H9 (cell line): ENCODE measurements at regions not wholly inside any gene's neighbourhood (a gene's known extent, or its start where the extent isn't known, plus 50 kb on each side); places are given as distances from the start of the nearest gene placed in this dataset.
A peak's percentile ranks its signal among the peaks of the same experiment; 100 is the strongest.

Source experiments
- DNase-seq: peaks from one replicate; pipeline ENCODE4 v3.0.0-alpha.2; 2017
- H2AFZ ChIP-seq: one replicate; pipeline ENCODE4 v1.6.1; 2013; ENCODE audit warnings: mild to moderate bottlenecking, low read length, control low read depth, moderate library complexity
- H2AK5ac ChIP-seq: 2 replicates; pipeline ENCODE4 v1.6.1; 2013; ENCODE audit warnings: low read length, control low read depth, mixed read lengths; ENCODE audit not compliant: insufficient read length
- H2BK120ac ChIP-seq: one replicate; pipeline ENCODE4 v1.6.1; 2013; ENCODE audit warnings: low read depth, mild to moderate bottlenecking, low read length, control low read depth, inconsistent platforms; ENCODE audit not compliant: poor library complexity, severe bottlenecking
- H2BK12ac ChIP-seq: 2 replicates; pipeline ENCODE4 v1.6.1; 2013; ENCODE audit warnings: low read length, control low read depth, mixed read lengths, low read depth; ENCODE audit not compliant: insufficient read length
- H2BK15ac ChIP-seq: 2 replicates; pipeline ENCODE4 v1.6.1; 2013; ENCODE audit warnings: low read depth, low read length, control low read depth
- H2BK20ac ChIP-seq: one replicate; pipeline ENCODE4 v1.6.1; 2013; ENCODE audit warnings: low read depth, mild to moderate bottlenecking, low read length, control low read depth, inconsistent platforms; ENCODE audit not compliant: poor library complexity, severe bottlenecking
- H2BK5ac ChIP-seq: 2 replicates; pipeline ENCODE4 v1.6.1; 2013; ENCODE audit warnings: low read length, control low read depth, mixed read lengths; ENCODE audit not compliant: insufficient read length
- H3K14ac ChIP-seq: 2 replicates; pipeline ENCODE4 v1.6.1; 2013; ENCODE audit warnings: low read length, control low read depth; ENCODE audit not compliant: insufficient read depth
- H3K18ac ChIP-seq: 2 replicates; pipeline ENCODE4 v1.6.1; 2013; ENCODE audit warnings: low read depth, mild to moderate bottlenecking, mixed read lengths, low read length, control low read depth; ENCODE audit not compliant: insufficient read length
- H3K23ac ChIP-seq: 2 replicates; pipeline ENCODE4 v1.6.1; 2013; ENCODE audit warnings: low read length, control low read depth, mixed read lengths, low read depth; ENCODE audit not compliant: insufficient read length
- H3K23me2 ChIP-seq: 2 replicates; pipeline ENCODE4 v1.6.1; 2013; ENCODE audit warnings: low read depth, mild to moderate bottlenecking, mixed read lengths, low read length, control low read depth; ENCODE audit not compliant: insufficient read length, poor library complexity, severe bottlenecking
- H3K27ac ChIP-seq: 2 replicates; pipeline ENCODE4 v1.5.1; 2013; ENCODE audit warnings: low read length, control low read depth, mixed read lengths, low read depth; ENCODE audit not compliant: insufficient read length
- H3K27me3 ChIP-seq: 2 replicates; pipeline ENCODE4 v1.6.1; 2013; ENCODE audit warnings: low read length, control low read depth, inconsistent platforms; ENCODE audit not compliant: insufficient read depth
- H3K4ac ChIP-seq: 2 replicates; pipeline ENCODE4 v1.6.1; 2013; ENCODE audit warnings: low read depth, mild to moderate bottlenecking, control low read depth, inconsistent platforms, low read length, moderate library complexity
- H3K4me1 ChIP-seq: 2 replicates; pipeline ENCODE4 v1.6.1; 2013; ENCODE audit warnings: low read length, control low read depth, inconsistent platforms; ENCODE audit not compliant: insufficient read depth
- H3K4me2 ChIP-seq: 2 replicates; pipeline ENCODE4 v1.6.1; 2013; ENCODE audit warnings: low read length, control low read depth, mixed read lengths; ENCODE audit not compliant: insufficient read length, insufficient read depth
- H3K56ac ChIP-seq: 2 replicates; pipeline ENCODE4 v1.6.1; 2013; ENCODE audit warnings: low read depth, mild to moderate bottlenecking, mixed read lengths, low read length, control low read depth; ENCODE audit not compliant: insufficient read length
- H3K79me1 ChIP-seq: 2 replicates; pipeline ENCODE4 v1.6.1; 2013; ENCODE audit warnings: low read depth, mild to moderate bottlenecking, moderate library complexity, low read length, control low read depth, inconsistent platforms; ENCODE audit not compliant: insufficient read depth, poor library complexity, severe bottlenecking
- H3K79me2 ChIP-seq: 2 replicates; pipeline ENCODE4 v1.6.1; 2013; ENCODE audit warnings: low read length, control low read depth, inconsistent platforms; ENCODE audit not compliant: insufficient read depth
- H3K9ac ChIP-seq: 2 replicates; pipeline ENCODE4 v1.6.1; 2013; ENCODE audit warnings: low read length, control low read depth, mixed read lengths; ENCODE audit not compliant: insufficient read length; ENCODE audit errors: extremely low read depth
- H3K9me3 ChIP-seq: one replicate; pipeline ENCODE4 v1.6.1; 2013; ENCODE audit warnings: low read depth, low read length, inconsistent platforms; ENCODE audit not compliant: control insufficient read depth
- H3T11ph ChIP-seq: one replicate; pipeline ENCODE4 v1.6.1; 2013; ENCODE audit warnings: mild to moderate bottlenecking, low read length, control low read depth, inconsistent platforms
- H4K20me1 ChIP-seq: one replicate; pipeline ENCODE4 v1.6.1; 2013; ENCODE audit not compliant: control insufficient read depth, insufficient read length, insufficient read depth
- H4K5ac ChIP-seq: 2 replicates; pipeline ENCODE4 v1.6.1; 2013; ENCODE audit warnings: low read depth, mild to moderate bottlenecking, mixed read lengths, low read length, control low read depth; ENCODE audit not compliant: insufficient read length
- H4K8ac ChIP-seq: replicated peaks from 2 replicates; pipeline ENCODE4 v1.6.1; 2013; ENCODE audit warnings: low read length, control low read depth, mixed read lengths, low read depth; ENCODE audit not compliant: insufficient read length
- H4K91ac ChIP-seq: 2 replicates; pipeline ENCODE4 v1.6.1; 2013; ENCODE audit warnings: low read depth, mild to moderate bottlenecking, moderate library complexity, mixed read lengths, low read length, control low read depth; ENCODE audit not compliant: insufficient read length
- H3K27ac Mint-ChIP-seq, 3 experiments: 2 replicates in 2 of 3; 3 replicates in 1 of 3; pipeline ENCODE4 v1.8.0; 2020 to 2021; ENCODE audit warnings: mixed read lengths in 3 of 3, mild to moderate bottlenecking in 1 of 3, moderate library complexity in 1 of 3
- H3K27me3 Mint-ChIP-seq: 2 replicates; pipeline ENCODE4 v1.8.0; 2021; ENCODE audit warnings: low read depth, mild to moderate bottlenecking, moderate library complexity, mixed read lengths
- H3K36me3 Mint-ChIP-seq, 3 experiments: 2 replicates in 2 of 3; 3 replicates in 1 of 3; pipeline ENCODE4 v1.8.0; 2020 to 2021; ENCODE audit warnings: low read depth in 3 of 3, mixed read lengths in 3 of 3; ENCODE audit not compliant: insufficient read depth in 1 of 3
- H3K4me1 Mint-ChIP-seq, 2 experiments: 2 replicates each; pipeline ENCODE4 v1.8.0; 2020; ENCODE audit warnings: mixed read lengths in 2 of 2
- H3K4me3 Mint-ChIP-seq, 2 experiments: 2 replicates in 1 of 2; 3 replicates in 1 of 2; pipeline ENCODE4 v1.8.0; 2020 to 2021; ENCODE audit warnings: mild to moderate bottlenecking in 2 of 2, mixed read lengths in 2 of 2, moderate library complexity in 1 of 2
- H3K9me3 Mint-ChIP-seq, 2 experiments: 2 replicates in 1 of 2; 3 replicates in 1 of 2; pipeline ENCODE4 v1.8.0; 2020; ENCODE audit warnings: mild to moderate bottlenecking in 2 of 2, mixed read lengths in 2 of 2, moderate library complexity in 1 of 2
- CTCF ChIP-seq: fragments of 200-600 bp; sonication (generic); conservative IDR thresholded peaks from 3 replicates; pipeline ENCODE4 v1.8.0; 2021; ENCODE audit warnings: antibody characterized with exemption, mild to moderate bottlenecking
- WGBS: extraction: QIAGEN DNeasy Blood & Tissue Kit; methylation state at CpG from one replicate; pipeline ENCODE4 v1.1.7; 2013; ENCODE audit warnings: missing lambda C conversion rate, low lambda C conversion rate, mixed read lengths; ENCODE audit not compliant: insufficient read length; ENCODE audit errors: extremely low coverage; 5-methylcytosine and 5-hydroxymethylcytosine counted together

GRCh38 chr9:19935422-19935821 is 146.6 kb upstream of the SLC24A2 start:
- H3K79me2 ChIP-seq: no peaks in the 10 kb centered on the region
- no peaks in the 10 kb centered on the region for H3K79me1 ChIP-seq
- no peak overlapping the region for H3K27ac ChIP-seq
- no peaks in the 10 kb centered on the region; the same call in 1 of the 2 replicates for H3K27me3 ChIP-seq
- no peak overlapping the region for H3K23ac ChIP-seq
- H3K4me1 Mint-ChIP-seq: peaks cover 14 to 21% of the 10 kb centered on the region in 2 experiments
- no peak for DNase-seq
- H3T11ph ChIP-seq: no peak overlapping the region
- H2BK15ac ChIP-seq: no peak overlapping the region
- H2BK5ac ChIP-seq: no peak overlapping the region
- no peak overlapping the region for H3K56ac ChIP-seq
- H3K23me2 ChIP-seq: no peaks in the 10 kb centered on the region
- no CpG with 5 or more reads among the region's 4 CpGs for WGBS
- no peak overlapping the region for H4K8ac ChIP-seq
- no peak overlapping the region for H2AFZ ChIP-seq
- no peak overlapping the region for H3K18ac ChIP-seq
- H2BK12ac ChIP-seq: no peak overlapping the region
- peaks cover 4% of the 10 kb centered on the region; the same call in 1 of the 2 replicates for H3K4me1 ChIP-seq
- H4K91ac ChIP-seq: no peak overlapping the region
- H2BK20ac ChIP-seq: no peak overlapping the region
- no peak overlapping the region for H3K4ac ChIP-seq
- no peak overlapping the region for H4K5ac ChIP-seq
- H3K27ac Mint-ChIP-seq: no peak overlapping the region
- H3K27me3 Mint-ChIP-seq: peaks cover 31% of the 10 kb centered on the region
- no peaks in the 10 kb centered on the region for H3K9me3 ChIP-seq
- no peaks in the 10 kb centered on the region for H3K9me3 Mint-ChIP-seq
- H3K4me2 ChIP-seq: no peak overlapping the region
- peak overlapping the region in 1 of 2 experiments; percentile 9; a peak in 1 of 5 replicates for H3K4me3 Mint-ChIP-seq
- no peaks in the 10 kb centered on the region for H4K20me1 ChIP-seq
- no peak overlapping the region for H3K9ac ChIP-seq
- H2AK5ac ChIP-seq: no peak overlapping the region
- H2BK120ac ChIP-seq: no peak overlapping the region
- no peak overlapping the region for H3K14ac ChIP-seq
- TF ChIP-seq CTCF: no peak
- H3K36me3 Mint-ChIP-seq: no peaks in the 10 kb centered on the region
